Erythroblast (primary cell): ENCODE measurements at regions not wholly inside any gene's neighbourhood (a gene's known extent, or its start where the extent isn't known, plus 50 kb on each side); places are given as distances from the start of the nearest gene placed in this dataset.

Experiments used
- DNase-seq, 2 experiments: peaks; one replicate each; lab custom pipeline; 2025; lab: John Stamatoyannopoulos, UW
- GATA1 ChIP-seq: IDR thresholded peaks from 2 replicates; pipeline ENCODE4 v1.6.1; 2011; ENCODE audit warnings: low read depth, mild to moderate bottlenecking, control low read depth, low read length, moderate library complexity
- POLR2A ChIP-seq: IDR thresholded peaks from 2 replicates; pipeline ENCODE4 v1.6.1; 2011; ENCODE audit warnings: mild to moderate bottlenecking, low read length

GRCh38 chr3:115236496-115236895 is 89.4 kb upstream of the ZBTB20 start:
- DNase-seq, result no peak
- no peak for TF ChIP-seq GATA1
- TF ChIP-seq POLR2A, result no peak

GRCh38 chr3:115239717-115240116 is 92.6 kb upstream of the ZBTB20 start:
- no peak for DNase-seq
- TF ChIP-seq GATA1 (no peak), POLR2A (no peak)

DNA sequence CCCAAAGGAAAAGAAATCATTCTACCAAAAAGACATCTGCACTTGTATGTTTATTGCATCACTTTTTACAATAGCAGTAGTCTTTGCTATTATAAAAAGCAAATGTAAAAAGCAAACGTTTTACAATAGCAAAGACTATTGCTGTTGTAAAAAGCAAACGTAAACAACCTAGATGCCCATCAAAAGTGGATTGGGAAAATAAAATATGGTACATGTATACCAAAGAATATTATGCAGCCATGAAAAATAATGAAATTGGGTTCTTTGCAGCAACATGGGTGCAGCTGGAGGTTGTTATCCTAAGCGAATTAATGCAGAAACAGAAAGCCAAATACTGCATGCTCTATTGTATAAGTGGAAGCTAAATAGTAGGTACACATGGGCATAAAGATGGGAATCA is 97.3 kb upstream of the ZBTB20 start:
- no peak for TF ChIP-seq POLR2A
- TF ChIP-seq GATA1, result no peak
- no peak for DNase-seq

DNA sequence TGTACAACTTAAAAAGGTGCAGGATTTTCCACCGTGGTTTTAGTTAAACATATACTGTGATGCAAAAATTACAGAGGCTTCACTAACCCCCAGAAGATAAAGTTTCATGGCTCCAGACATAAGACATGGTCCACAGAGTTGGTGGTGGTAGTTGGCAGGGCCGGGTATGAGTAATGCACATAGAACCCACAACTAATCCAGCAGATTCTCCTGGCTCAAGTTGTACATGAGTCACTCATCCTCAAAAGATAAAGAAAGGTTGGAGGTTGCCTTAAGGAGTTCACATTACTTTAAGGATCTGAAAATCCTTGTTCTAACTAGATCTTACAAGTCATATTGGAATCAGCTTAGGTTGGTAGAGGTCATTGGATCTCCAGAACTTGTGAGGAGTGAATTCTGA is 98.3 kb upstream of the ZBTB20 start:
- DNase-seq, result no peak
- TF ChIP-seq GATA1, result no peak
- no peak for TF ChIP-seq POLR2A

GRCh38 chr3:115245899-115246298 is 98.8 kb upstream of the ZBTB20 start:
- no peak for DNase-seq

GRCh38 chr3:115246461-115247020 is 99.5 kb upstream of the ZBTB20 start:
- DNase-seq, result no peak
- TF ChIP-seq GATA1 (no peak), POLR2A (no peak)

More at GRCh38 chr3:115245899-115246298, 98.8 kb upstream of the ZBTB20 start:
- TF ChIP-seq GATA1 (no peak), POLR2A (no peak)

GRCh38 chr3:115248274-115248673 is 101.2 kb upstream of the ZBTB20 start:
- DNase-seq, result no peak
- TF ChIP-seq GATA1 (no peak), POLR2A (no peak)

DNA sequence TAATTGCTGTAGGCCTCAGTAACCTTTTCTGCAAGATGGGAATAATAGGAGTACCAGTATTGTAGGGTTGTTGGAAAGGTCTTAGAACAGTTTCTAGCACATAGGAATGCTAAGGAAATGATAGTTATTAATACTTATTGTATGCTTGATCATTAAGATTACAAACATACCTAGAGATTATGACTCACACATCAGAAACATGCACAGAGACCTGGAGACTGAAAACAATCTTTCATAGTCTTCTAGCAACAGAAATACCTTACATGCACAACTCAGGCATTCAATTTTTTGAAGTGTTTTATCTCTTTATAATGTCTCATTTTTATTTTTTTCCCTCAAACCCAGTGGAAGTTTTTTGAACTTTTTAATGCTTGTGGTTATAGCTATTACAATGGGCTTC is 104.4 kb upstream of the ZBTB20 start:
- DNase-seq, result no peak
- TF ChIP-seq GATA1, result no peak
- TF ChIP-seq POLR2A, result no peak

DNA sequence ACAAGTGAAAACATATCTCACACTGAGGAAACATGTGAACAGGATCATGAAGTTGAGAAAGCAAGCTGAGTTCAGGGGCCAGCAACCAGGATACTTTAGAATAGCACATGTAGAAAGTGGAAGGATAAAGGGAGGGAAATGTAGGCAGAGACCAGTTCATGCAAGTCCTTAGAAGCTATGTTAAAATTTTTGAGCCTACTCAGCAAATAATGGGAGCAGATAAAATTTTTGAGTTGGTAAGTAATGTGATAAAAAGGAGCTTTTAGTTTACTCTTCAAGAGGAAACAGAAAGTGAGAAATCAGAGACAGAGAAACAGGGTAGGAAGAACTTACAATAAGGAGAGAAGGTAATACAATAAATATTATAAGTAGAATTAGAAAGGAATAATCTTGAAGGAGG is 105.6 kb upstream of the ZBTB20 start:
- no peak for DNase-seq
- TF ChIP-seq GATA1, result no peak
- no peak for TF ChIP-seq POLR2A

GRCh38 chr3:115254492-115255196 is 107.6 kb upstream of the ZBTB20 start:
- TF ChIP-seq GATA1 (no peak), POLR2A (no peak)
- no peak for DNase-seq

- DNase-seq, result no peak
- no peak for TF ChIP-seq POLR2A
- TF ChIP-seq GATA1, result no peak
Observed at GRCh38 chr3:115255197-115255585, 108.1 kb upstream of the ZBTB20 start.

- no peak for DNase-seq
- TF ChIP-seq GATA1 (no peak), POLR2A (no peak)
Observed at GRCh38 chr3:115270849-115271248, 123.8 kb upstream of the ZBTB20 start.

GRCh38 chr3:115272036-115272824 is 125.1 kb upstream of the ZBTB20 start:
- no peak for DNase-seq
- TF ChIP-seq POLR2A (no peak), GATA1 (no peak)

GRCh38 chr3:115275896-115276295 is 128.8 kb upstream of the ZBTB20 start:
- no peak for TF ChIP-seq GATA1
- no peak for TF ChIP-seq POLR2A
- DNase-seq, result no peak

GRCh38 chr3:115279939-115280338 is 132.9 kb upstream of the ZBTB20 start:
- DNase-seq, result no peak
- no peak for TF ChIP-seq POLR2A
